ENCODE measurements at regions not wholly inside any gene's neighbourhood (a gene's known extent, or its start where the extent isn't known, plus 50 kb on each side); places are given as distances from the start of the nearest gene placed in this dataset.

- TF ChIP-seq, protein P1, sequence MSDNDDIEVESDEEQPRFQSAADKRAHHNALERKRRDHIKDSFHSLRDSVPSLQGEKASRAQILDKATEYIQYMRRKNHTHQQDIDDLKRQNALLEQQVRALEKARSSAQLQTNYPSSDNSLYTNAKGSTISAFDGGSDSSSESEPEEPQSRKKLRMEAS (IDR thresholded peaks at IDR 0.05), result no peak
- TF ChIP-seq, protein P2, sequence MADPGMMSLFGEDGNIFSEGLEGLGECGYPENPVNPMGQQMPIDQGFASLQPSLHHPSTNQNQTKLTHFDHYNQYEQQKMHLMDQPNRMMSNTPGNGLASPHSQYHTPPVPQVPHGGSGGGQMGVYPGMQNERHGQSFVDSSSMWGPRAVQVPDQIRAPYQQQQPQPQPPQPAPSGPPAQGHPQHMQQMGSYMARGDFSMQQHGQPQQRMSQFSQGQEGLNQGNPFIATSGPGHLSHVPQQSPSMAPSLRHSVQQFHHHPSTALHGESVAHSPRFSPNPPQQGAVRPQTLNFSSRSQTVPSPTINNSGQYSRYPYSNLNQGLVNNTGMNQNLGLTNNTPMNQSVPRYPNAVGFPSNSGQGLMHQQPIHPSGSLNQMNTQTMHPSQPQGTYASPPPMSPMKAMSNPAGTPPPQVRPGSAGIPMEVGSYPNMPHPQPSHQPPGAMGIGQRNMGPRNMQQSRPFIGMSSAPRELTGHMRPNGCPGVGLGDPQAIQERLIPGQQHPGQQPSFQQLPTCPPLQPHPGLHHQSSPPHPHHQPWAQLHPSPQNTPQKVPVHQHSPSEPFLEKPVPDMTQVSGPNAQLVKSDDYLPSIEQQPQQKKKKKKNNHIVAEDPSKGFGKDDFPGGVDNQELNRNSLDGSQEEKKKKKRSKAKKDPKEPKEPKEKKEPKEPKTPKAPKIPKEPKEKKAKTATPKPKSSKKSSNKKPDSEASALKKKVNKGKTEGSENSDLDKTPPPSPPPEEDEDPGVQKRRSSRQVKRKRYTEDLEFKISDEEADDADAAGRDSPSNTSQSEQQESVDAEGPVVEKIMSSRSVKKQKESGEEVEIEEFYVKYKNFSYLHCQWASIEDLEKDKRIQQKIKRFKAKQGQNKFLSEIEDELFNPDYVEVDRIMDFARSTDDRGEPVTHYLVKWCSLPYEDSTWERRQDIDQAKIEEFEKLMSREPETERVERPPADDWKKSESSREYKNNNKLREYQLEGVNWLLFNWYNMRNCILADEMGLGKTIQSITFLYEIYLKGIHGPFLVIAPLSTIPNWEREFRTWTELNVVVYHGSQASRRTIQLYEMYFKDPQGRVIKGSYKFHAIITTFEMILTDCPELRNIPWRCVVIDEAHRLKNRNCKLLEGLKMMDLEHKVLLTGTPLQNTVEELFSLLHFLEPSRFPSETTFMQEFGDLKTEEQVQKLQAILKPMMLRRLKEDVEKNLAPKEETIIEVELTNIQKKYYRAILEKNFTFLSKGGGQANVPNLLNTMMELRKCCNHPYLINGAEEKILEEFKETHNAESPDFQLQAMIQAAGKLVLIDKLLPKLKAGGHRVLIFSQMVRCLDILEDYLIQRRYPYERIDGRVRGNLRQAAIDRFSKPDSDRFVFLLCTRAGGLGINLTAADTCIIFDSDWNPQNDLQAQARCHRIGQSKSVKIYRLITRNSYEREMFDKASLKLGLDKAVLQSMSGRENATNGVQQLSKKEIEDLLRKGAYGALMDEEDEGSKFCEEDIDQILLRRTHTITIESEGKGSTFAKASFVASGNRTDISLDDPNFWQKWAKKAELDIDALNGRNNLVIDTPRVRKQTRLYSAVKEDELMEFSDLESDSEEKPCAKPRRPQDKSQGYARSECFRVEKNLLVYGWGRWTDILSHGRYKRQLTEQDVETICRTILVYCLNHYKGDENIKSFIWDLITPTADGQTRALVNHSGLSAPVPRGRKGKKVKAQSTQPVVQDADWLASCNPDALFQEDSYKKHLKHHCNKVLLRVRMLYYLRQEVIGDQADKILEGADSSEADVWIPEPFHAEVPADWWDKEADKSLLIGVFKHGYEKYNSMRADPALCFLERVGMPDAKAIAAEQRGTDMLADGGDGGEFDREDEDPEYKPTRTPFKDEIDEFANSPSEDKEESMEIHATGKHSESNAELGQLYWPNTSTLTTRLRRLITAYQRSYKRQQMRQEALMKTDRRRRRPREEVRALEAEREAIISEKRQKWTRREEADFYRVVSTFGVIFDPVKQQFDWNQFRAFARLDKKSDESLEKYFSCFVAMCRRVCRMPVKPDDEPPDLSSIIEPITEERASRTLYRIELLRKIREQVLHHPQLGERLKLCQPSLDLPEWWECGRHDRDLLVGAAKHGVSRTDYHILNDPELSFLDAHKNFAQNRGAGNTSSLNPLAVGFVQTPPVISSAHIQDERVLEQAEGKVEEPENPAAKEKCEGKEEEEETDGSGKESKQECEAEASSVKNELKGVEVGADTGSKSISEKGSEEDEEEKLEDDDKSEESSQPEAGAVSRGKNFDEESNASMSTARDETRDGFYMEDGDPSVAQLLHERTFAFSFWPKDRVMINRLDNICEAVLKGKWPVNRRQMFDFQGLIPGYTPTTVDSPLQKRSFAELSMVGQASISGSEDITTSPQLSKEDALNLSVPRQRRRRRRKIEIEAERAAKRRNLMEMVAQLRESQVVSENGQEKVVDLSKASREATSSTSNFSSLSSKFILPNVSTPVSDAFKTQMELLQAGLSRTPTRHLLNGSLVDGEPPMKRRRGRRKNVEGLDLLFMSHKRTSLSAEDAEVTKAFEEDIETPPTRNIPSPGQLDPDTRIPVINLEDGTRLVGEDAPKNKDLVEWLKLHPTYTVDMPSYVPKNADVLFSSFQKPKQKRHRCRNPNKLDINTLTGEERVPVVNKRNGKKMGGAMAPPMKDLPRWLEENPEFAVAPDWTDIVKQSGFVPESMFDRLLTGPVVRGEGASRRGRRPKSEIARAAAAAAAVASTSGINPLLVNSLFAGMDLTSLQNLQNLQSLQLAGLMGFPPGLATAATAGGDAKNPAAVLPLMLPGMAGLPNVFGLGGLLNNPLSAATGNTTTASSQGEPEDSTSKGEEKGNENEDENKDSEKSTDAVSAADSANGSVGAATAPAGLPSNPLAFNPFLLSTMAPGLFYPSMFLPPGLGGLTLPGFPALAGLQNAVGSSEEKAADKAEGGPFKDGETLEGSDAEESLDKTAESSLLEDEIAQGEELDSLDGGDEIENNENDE (IDR thresholded peaks at IDR 0.05; ENCODE audit: insufficient replicate concordance, low read length), result no peak
- TF ChIP-seq SP4 (IDR thresholded peaks at IDR 0.05; ENCODE audit: low read length), result no peak
- TF ChIP-seq CHD1 (IDR thresholded peaks at IDR 0.05; ENCODE audit: low read depth, low read length), result no peak
Measured at GRCh38 chr1:2933431-2934155, 87.7 kb upstream of the ACTRT2 start (continued).
